ENCODE measurements at regions not wholly inside any gene's neighbourhood (a gene's known extent, or its start where the extent isn't known, plus 50 kb on each side); places are given as distances from the start of the nearest gene placed in this dataset.
"Not testable (repeated sequence)": the region's sequence is repeated elsewhere in the genome, so short reads cannot be mapped to it uniquely, and the experiment has no call there.

DNA sequence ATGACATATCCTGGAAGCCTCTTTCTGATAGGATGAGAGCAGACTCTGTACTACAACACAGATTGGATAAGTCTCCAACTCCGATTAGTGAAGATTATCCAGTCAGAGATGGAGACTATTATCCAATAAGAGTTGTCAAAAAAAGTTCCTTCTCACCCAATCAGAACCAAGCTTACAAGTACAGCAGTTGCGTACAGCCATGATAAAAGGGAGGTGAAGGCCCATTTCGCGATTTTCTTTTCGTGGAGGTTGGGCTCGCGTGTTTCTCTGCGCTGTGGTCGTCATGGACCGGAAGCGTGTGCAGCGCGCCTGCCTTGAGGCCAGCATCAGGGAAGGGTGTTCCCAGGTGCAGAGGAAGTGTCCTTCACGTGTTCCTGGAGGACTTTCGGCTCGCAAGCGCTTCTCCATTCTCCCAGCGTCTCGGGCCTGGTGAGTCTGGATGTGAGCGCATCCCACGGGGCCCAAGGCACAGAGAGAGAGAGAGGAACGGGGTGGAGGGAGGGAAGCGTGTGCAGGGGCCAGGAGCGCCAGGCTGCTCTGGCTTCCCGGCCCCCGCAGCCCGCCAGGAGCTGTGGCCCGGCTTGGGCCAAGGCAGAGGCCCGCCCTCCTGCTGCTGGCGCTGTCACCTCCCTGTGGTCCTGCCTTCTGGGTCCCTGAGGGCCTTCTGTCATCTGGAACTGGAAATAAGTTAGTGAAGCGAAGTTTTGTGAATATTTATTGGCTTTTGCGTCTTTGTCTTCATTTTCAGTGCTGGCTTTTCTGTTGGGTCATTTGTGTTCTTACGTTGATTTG is 53.9 kb downstream of the CDRT15L2 start:
- not testable (repeated sequence) for DNase-seq

DNA sequence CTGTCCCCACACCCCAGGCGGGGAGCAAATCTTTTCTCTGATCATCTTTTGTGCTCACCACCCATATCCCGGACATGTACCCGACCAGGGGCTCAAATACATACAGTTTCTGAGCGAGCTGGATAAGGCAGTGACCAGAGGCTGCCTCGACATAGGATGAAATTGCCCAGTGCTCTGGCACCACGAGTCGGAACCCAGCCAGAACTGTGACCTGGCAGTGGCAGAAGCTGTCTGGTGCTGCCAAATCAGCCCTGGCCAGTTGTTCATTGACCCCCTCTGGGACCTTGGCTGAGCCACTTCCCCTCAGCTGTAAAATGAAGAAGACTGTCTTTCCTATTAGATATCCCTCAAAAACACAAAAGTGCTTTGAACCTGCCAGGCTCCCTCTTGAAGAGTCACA is 60.6 kb downstream of the CDRT15L2 start:
- DNase-seq, result not testable (repeated sequence)

DNA sequence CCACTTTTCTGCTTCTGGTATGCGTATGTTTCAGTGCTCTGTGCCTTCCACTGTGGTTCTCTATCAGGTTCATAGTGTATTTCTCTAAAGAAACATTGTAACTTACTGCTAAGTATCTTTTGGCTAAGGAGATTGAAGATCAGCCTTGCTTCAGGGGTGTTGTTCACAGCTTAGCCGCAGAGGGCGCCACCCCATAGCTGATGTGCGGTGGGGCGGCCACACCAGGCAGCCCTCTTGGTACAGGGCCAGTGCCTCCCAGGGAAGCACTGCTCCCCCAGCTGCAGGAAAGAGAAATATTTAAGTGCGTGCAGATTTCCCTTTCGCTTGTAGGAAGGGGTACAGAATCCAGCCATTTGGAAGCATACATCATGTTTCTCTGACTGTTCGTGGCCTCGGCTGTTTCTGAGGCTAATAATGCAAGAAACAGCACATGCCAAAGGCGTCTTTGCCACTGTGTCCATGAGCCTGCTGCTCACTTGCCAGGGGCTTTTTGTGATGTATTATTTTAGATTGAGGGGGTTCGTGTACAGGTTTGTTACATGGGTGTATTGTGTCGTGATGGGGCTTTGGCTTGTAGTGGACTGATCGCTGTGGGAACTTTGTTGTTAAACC is 67.2 kb downstream of the CDRT15L2 start:
- peak; percentile 20 for DNase-seq

DNA sequence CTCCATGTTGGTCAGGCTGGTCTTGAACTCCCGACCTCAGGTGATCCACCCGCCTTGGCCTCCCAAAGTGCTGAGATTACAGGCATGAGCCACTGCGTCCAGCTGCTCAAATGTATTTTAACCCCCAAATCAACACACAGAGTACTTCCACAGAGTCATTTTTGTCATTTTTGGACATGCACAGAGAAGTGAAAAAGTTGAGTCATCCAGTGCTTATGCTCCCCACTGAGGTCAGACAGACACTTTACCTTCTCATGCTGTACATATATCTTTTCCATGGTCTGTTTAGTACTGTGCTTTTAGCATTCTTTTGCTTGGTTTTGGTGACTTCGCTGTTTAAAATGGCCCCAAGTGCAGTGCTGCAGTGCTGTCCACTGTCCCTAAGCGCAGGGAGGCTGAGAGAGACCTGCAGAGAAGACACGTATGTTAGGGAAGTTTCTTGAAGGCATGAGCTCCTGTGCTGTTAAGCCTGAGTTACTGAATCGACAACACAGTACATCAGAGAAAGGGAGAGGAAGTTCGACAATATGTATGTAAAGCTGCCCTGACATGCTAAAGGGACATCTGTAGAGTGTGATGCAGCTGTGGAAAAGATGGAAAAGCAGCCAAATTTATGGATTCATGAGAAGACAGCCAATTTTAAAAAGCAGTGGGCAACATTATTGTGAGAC is 69.7 kb downstream of the CDRT15L2 start:
- peak; percentile 36 for DNase-seq

DNA sequence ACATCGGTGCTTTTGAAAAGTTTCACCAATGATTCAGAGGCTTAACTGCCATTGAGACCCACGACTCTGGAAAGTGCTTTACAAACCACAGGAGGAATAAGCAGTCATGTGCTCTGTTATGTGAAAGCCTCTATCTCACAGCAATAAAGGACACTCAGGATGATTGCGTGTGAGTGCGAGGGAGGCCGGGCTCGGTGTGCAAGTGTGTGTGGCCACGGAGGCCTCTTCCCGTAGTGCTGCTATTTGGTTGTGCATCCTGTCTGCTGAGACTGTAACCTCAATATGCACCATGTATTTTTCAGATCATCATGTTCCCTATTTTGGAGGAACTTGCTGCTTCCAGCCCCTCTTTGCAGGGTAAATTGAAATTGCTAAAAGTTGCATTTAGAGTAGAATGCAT is 71.5 kb downstream of the CDRT15L2 start:
- peak; percentile 14 for DNase-seq

DNA sequence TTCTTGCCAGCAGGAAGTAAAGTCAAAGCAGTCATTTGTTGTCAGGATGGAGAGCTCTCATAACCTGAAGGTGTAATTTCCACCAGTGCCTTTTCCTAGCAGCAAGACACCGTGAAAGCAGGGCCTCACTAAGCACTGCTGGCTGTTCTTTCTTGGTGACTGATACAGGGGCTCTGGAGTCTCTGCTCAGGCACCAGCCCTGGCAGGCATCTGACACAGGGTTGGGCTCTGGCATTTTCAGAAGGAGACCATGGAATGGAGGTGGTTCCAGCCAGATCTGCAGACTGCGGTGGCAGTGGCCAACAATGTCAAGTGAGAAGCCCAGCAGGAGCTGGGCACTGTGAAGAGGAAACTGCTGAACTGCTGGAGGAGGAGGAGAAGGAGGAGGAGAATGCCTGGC is 72.2 kb downstream of the CDRT15L2 start:
- DNase-seq, result not testable (repeated sequence)

DNA sequence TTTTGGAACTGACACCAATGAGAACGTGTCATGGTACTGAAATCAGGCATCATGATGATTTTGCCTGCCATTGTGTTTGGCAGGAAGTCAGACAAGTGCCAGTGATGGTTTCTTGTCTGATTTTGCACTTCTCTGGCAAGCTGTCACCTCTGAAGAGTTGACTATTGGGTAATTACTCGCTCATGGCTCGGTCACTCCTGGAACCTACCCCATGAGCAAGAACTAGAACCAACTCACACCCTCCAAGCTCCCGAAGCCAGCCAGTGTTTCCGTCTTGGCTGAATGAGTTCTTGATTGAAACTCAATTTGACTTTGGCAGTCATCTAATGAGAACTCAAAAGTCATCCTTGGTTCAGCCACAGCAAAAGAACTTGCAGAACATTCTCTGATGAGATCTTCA is 73.9 kb downstream of the CDRT15L2 start:
- not testable (repeated sequence) for DNase-seq

DNA sequence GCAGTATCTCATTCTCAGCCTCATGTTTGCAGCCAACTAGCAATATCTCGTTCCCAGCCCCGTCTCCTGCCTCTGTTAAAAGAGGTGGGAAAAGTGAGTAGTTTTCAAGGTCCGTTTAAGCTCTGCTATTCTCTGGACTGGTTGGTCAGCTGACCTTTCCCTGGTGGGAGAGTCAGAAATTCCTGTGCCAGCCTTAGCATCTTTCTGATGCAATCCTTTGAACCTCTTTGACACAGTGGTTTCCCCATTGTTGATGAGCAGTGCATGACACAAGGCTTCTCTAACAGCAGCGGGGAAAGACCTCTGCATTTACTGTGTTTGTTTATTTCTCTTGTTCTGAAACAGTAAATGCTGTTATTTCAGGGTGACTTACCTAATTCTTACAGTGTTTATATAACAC is 74.6 kb downstream of the CDRT15L2 start:
- not testable (repeated sequence) for DNase-seq

DNA sequence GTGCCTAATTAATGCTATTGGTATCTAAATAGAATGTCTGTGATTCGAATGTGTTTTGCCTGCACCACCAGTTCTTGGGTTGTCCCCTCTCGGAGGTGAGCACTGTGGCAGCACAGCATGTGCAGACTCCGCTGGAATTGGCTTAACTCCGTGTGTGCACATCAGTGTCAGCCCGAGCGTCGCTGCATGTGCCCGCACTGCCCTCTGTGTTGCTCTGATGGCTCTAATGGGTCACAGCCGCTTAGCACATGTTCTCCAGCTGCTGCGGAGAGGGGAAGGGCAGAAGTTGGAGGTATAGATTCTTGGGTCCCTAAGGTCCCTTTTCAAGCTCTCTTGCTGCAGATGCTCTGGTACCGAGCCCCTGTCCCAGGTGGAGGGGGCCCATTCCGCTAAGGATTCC is 75.1 kb downstream of the CDRT15L2 start:
- DNase-seq, result not testable (repeated sequence)

DNA sequence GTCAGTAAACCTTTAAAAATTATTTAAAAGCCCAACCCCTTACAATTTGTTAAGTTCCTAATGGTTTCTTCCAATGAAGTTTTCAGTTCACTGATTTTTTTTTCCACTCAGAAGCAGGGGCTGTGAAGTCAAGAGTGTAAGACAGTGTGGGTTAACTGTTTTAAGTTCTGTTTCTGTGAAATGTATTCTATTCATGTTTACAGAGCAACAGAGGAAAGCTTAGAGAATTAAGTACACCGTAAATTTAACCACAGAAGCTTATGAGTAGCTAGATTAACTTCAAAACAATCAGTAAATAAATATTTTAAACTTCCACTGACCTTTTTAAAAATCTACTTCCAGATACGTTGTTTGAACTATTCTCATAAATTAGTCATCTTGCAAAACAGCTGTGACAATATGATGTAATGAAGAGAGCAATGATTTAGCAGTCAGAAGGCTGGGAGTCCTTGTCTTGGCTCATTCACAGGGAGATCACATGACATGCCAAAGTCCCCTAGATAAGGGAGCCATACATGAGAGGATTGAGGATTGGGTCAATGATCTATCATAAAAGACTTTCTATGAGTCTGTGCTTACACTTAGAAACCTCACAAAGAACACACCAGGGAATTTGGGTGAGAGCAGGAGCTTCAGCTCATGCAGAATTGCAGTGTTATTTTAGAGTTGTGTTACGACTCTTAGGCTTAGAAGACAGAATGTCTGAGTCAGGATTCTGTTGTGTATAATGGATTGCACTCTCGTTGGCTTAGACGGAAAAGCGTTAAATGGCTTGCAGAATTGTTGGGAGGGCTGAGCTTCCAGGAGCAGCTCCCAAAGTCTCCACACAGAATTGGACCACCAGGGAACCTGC is 85.8 kb downstream of the CDRT15L2 start:
- DNase-seq, result not testable (repeated sequence)

DNA sequence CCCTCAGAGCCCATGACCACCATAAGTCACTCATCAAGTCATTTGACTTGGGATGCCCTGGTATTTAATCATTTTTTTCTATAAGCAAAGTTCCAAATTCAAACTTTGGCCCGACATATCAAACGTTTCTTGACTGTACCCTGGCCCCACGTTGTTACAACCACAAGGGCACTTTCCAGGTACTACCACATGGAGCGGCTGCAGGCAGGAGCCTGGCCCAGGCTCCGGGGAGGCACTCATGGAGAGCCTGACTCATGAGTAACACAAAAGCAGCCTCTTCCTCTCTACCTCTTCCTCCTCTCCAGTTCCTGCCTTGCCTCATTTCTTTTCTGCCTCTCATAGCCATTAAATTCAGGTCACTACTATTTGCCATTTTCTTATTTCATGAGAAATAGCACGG is 87.2 kb downstream of the CDRT15L2 start:
- DNase-seq, result peak; percentile 30

DNA sequence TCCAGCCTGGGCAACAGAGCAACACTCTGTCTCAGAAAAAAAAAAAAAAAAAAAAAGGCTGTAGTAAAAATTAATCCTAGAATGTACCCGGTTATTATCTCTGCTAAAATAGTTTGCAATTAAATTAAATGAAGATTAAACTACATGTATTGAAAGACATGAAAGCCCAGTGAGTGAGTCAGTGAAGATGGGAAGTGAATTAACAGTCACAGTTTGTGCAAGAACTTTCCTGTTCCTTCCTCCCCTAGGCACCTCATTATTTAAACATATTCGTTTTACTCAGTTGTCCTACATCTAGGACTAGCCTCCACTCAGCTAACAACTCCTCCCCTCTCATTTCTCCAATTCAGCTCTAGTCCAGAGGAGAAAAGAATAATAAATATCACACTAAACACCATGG is 88.2 kb downstream of the CDRT15L2 start:
- DNase-seq, result not testable (repeated sequence)

DNA sequence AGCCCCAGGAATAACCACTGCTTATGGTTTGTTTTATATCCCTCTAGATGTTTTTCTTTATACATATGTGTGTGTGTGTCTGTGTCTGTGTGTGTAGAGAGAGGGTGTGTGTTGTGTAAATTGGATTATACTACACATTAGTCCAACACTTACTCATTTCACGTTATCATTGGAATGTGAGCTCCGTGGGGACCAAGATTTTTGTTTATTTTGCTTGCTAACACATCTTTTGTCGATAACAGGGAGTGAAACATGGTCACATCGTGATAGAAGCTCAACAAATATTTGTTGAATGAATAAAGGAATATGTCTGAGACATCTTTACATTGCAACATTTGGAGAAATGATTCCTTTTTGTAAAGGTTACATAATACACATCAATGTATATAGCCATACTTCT is 88.8 kb downstream of the CDRT15L2 start:
- not testable (repeated sequence) for DNase-seq

DNA sequence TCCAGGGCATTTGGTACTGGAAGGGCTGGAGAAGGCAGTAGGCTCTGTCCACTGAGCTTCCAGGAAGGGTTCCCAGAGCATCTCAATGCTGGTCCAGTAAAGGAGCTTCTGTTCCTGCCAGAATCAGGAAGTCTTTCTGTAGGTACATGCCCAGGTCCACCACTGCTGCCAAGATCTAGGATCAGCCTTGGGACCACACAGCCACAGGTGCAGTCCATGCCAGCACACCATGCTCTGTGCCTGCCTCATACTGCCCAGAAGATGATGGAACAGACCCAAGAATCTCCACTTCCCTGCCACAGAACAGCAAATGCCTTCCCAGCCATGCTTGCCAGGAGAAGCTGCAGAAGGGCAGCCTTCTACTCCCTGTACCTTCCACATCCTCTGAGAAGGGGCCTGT is 89.3 kb downstream of the CDRT15L2 start:
- not testable (repeated sequence) for DNase-seq

DNA sequence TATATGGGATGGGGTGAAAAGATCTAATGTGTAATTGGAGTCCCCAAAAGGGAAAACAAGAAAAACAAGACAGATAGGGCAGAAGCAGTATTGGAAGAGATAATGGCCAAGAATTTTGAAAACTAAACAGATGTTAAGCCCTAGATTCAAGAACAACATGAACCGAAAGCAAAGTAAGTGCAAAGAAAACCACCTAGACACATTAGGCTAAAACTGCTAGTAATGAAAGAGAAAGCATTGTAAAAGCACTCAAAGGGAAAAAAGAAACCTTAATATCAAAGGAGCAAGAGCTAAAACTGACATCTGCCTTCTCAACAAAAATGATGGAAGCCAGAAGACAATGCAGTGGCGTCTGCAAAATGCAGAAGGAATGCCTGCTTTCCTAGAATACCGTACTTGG is 91.0 kb downstream of the CDRT15L2 start:
- DNase-seq, result not testable (repeated sequence)

DNA sequence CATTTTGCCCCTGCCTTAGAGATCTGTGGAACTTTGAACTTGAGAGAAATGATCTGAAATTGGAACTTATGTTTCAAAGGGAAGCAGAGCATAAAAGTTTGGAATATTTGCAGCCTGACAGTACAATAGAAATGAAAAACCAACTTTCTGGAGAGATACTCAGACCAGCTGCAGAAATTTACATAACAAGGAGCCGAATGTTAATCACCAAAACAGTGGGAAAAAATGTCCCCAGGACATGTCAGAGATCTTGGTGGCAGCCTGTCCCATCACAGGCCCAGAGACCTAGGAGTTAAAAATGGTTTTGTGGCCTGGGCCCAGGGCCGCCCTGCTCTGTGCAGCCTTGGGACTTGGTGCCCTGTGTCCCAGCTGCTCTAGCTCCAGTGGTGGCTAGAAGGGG is 94.8 kb downstream of the CDRT15L2 start:
- DNase-seq, result not testable (repeated sequence)

DNA sequence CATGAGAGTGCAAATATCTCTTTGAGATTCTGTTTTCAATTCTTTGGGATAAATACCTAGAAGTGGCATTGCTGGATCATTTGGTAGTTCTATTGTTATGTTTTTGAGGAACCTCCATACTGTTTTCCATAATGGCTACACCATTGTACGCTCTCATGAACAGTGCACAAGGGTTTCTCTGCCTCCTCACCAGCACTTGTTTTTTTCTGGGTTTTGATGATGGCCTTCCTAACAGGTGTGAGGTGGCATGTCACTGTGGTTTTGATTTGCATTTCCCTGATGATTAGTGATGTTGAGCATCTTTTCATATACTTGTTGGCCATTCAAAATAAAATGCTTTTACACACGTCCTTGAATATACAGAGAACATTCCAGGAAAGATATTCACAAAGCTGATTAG is 96.2 kb downstream of the CDRT15L2 start:
- not testable (repeated sequence) for DNase-seq

DNA sequence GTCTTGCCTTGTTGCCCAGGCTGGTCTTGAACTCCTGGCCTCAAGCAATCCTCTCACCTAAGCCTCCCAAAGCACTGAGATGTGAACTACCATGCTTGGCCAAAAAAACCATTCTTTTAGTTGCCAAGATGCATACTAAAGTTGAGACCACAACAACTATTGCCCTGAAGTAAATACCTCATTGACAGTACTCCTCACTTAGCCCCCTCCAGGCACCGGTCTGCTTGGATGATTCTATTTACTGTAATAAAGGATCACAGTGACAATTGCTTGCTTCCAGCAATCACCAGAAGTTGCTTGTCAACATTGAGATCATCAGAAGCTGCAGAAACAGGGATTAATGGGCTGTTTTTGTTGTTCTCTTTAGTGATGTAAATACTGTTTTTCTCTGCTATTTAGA is 97.1 kb downstream of the CDRT15L2 start:
- not testable (repeated sequence) for DNase-seq

DNA sequence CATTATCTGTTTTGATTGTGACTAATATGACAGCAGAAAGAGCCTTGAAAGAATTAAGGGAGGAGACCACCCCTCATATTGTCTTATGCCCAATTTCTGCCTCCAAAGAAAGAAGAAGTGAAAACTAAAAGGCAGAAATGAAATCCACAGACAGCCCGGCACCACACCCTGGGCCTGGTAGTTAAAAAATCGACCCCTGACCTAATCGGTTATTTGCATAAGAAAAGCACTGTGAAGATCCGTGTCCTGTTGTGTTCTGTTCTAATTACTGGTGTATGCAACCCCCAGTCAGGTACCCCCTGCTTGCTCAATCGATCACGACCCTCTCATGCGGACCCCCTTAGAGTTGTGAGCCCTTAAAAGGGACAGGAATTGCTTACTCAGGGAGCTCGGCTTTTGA is 97.9 kb downstream of the CDRT15L2 start:
- DNase-seq, result not testable (repeated sequence)

DNA sequence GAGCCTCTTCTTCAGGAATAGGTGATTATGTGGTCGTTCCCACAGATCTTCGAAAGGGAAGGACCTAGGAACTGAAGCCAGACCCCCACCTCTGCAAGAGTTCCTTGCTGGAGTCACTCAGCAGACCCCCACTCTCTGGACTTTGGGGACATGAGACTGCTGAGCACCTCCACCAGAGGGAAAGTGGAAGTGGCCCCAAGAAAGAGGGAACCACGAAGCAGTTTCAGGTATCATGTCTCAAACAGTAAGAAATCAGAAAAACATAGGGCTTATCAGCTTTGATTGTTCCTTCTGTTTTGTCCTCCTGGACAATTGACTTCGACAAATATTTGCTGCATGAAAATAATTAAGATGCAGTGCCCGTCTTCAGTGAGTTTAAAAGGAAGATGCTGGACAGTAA is 98.9 kb downstream of the CDRT15L2 start:
- not testable (repeated sequence) for DNase-seq

DNA sequence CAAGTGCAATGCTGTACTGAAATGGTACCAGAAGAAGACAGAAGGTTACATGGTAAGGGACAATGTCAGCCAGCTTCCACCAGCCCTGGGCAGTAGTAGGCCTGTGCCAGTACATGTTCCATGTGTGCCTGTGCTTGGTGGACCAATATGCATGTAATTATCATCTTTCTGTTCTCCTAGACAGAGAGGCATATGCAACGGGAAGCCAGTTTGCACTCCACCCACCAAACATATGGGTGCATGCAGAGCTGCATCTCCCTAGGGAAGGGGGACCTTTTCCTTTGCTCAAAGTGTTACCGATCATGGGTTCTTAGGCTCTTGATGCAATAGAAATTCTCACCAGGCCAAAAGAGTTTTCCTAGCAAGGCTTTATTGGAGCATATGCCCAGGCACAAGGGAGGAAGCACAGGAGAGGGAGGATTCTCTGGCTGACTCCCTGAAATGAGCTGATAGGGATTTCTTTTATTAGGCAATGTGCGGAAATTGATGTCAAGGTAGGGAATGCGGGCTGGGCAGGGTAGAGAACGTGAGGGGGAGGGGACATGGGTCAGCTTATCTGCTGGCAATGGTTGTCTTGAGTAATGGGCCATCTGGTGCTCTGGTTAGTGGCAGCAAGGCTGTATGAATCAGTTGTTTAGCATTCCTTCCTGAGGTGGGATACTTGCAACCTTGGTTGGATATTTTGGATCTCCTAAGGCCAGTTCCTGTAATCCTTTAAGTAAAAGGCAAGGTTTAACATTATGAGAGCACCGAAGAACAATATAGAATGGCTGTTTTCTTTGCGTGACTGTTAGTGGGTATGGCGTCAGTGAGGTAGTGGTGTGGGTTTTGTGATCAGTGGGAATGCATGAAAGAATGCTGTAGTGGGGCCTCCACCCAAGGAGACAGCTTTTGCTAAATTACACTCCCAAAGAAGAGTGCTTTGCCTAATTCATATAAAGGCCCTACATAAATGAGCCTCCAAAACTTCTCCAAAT is 102.5 kb downstream of the CDRT15L2 start:
- not testable (repeated sequence) for DNase-seq

Data from activated CD4-positive, alpha-beta T cell treated with anti-CD3 and anti-CD28 coated beads, Interleukin-2, Interleukin-6, amounts not matched to agents 100 ng/mL and 50 ng/mL, durations not matched to agents 16 hours and 8 hours (primary cell).